Inflammatory macrophage (primary cell): ENCODE measurements at regions not wholly inside any gene's neighbourhood (a gene's known extent, or its start where the extent isn't known, plus 50 kb on each side); places are given as distances from the start of the nearest gene placed in this dataset.
"Not testable (repeated sequence)": the region's sequence is repeated elsewhere in the genome, so short reads cannot be mapped to it uniquely, and the experiment has no call there.

ENCODE experiments used
- DNase-seq, 2 donors: peaks; one replicate each; pipeline ENCODE4 v3.0.0-alpha.2; 2020 to 2022

DNA sequence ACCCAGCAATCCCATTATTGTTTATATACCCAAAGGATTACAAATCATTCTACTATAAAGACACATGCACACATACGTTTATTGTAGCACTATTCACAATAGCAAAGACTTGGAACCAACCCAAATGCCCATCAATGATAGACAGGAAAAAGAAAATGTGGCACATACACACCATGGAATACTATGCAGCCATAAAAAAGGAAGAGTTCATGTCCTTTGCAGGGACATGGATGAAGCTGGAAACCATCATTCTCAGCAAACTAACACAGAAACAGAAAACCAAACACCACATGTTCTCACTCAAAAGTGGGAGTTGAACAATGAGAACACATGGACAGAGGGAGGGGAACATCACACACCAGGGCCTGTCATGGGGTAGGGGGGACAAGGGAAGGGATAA is 91.3 kb upstream of the PCED1B start:
- not testable (repeated sequence) for DNase-seq

- DNase-seq, result no peak
Observed at GRCh38 chr12:46990211-46990610, 89.2 kb upstream of the PCED1B start.

GRCh38 chr12:46992051-46992450 is 87.4 kb upstream of the PCED1B start:
- not testable (repeated sequence) for DNase-seq

GRCh38 chr12:46998811-46999368 is 80.5 kb upstream of the PCED1B start:
- no peak for DNase-seq

DNA sequence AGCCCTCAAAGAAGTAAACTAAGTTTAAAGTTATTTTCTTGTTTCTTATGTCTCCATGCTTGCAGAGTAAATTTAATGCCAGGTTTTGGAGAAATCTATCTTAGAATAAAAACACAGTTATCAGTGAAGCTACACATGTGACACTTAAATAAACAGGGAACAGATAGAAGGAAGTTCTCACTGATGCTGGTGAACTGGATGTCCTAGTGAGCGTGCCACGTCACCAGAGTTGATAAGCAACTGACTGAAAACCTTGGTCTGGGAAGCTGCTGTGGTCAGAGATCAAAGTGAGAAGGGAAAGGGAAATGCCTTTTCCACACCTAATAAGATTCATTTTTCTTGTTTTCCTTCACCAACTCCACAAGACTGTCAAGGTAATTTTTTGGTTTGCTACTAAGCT is 74.8 kb upstream of the PCED1B start:
- DNase-seq, result no peak

GRCh38 chr12:47007048-47007447 is 72.4 kb upstream of the PCED1B start:
- DNase-seq, result no peak

- DNase-seq, result no peak
Observed at GRCh38 chr12:47012552-47012951, 66.9 kb upstream of the PCED1B start.

DNA sequence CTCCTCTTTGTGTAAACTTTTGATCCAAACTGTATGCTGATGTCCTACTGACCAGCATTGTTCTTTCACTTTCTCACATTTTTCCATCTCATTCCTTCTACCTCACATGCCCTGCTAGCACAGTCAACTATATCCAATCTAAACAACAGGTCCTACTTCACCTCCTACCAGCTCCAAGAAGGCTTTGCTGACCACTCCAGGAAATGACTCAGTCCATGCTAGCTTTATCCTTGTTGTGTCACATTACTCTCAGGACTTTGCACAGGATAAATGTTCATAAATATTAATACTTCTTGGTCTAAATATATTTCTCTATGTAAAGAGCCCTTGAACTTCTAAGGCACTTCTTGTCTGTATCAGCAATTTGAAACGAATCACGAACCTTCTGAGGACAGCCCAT is 64.9 kb upstream of the PCED1B start:
- DNase-seq, result peak in 1 of 2 donors; percentile 17

DNA sequence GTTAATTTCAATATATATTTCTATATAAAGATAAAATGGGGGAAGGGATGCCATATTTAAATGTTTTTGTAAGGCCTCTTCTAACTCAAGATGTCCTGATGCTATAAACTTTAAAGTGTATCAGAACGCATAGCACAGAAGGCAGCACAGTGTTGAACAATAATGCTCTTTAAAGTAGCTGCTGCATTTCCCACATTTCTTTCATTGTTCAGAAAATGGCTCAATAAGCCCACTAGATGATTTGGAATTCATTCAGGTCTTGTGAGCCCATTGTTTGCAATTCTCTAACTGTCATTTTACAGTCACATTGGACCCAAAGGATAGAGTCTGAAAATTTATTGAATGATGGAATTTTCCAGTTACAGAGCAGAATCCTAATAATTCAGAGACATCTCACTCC is 64.0 kb upstream of the PCED1B start:
- DNase-seq, result no peak

GRCh38 chr12:47017041-47017713 is 62.2 kb upstream of the PCED1B start:
- no peak for DNase-seq

DNA sequence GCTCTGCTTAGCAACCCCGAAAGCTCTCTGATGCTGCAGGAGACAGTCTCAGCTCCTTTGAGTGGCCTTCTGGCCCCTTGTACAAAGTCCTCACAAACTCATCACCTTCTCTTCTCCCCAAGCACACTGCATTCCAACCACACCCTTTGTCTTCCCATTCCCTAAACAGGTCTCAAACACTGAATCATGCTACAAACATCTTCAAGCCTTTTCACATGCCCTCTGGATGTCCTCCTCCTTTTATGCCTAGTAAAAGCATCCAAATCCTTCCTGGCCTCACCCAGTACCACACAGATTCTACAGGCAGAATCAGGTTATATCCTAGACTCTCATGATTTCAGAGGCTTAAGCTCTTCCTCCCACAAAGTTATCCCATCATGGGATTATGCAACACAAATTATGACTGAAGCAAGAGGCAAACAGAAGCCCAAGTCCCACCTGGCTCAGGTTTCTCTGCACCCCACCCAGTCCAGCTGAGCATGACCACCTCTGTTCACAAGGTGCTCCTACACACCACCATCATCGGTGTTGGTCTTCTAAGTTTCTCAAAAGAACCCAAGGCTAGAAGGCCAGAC is 61.4 kb upstream of the PCED1B start:
- DNase-seq, result no peak

GRCh38 chr12:47020211-47020821 is 59.1 kb upstream of the PCED1B start:
- DNase-seq, result no peak

DNA sequence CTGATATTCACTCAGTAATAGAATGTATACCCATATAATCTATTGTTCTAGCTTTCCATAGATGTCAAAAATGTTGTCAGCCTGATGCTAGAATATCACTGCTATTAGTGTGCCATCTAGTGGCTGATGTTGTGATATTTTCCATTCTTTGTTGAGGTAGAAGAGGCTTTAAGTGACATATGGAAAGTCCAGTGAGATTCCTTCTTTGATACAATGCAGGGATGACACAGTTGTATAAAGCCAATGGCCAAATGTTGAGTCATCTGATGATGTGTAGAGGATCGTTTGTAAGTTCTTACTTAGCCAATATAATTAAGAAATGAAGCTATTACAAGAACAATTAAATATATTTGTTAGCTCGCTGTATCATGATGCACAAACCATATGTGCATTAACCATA is 58.1 kb upstream of the PCED1B start:
- peak; percentile 49 to 67 for DNase-seq

DNA sequence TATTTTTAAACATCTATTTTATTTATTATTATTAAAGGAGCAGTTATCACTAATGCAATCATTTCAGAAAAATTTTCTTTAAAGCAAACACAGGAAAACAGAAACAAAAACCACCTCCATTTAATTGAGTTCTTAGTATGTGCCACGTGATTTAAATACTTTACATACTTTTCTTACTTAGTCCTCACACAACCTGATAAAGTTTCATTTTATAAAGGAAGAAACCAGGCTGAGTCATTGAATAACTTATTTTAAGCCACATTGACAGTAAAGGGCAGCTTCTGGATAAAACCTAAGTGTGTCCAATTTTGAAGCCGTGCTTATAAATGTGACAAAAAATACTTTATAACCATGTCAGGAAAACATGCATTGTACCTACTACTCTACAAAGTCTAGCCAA is 57.1 kb upstream of the PCED1B start:
- no peak for DNase-seq

GRCh38 chr12:47023311-47023710 is 56.1 kb upstream of the PCED1B start:
- no peak for DNase-seq

GRCh38 chr12:47023953-47024352 is 55.5 kb upstream of the PCED1B start:
- no peak for DNase-seq

DNA sequence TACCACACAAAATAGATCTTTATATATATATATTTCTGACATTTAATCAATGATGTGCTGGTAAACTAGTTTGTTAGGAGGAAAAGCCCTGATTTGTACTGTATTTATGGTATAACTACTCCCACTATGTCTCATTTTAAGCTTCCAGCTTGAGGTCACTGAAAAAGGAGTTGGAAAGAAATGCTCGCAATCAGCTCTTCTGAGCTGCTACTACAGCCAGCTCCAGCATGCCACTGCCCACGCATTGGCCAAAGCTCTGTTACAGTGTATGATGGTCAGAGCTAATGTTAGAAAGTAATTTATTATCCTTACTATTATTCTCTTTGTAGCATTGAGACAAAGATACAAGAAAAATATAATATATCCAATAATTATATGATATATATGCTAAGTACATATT is 55.0 kb upstream of the PCED1B start:
- peak in 1 of 2 donors; percentile 7 for DNase-seq

GRCh38 chr12:47025349-47025748 is 54.1 kb upstream of the PCED1B start:
- DNase-seq, result no peak

- no peak for DNase-seq
Observed at GRCh38 chr12:47025798-47026197, 53.6 kb upstream of the PCED1B start.

- no peak for DNase-seq
Observed at GRCh38 chr12:47026291-47026690, 53.1 kb upstream of the PCED1B start.
